GM10266 (cell line): ENCODE measurements at regions not wholly inside any gene's neighbourhood (a gene's known extent, or its start where the extent isn't known, plus 50 kb on each side); places are given as distances from the start of the nearest gene placed in this dataset.
"Not testable (repeated sequence)": the region's sequence is repeated elsewhere in the genome, so short reads cannot be mapped to it uniquely, and the experiment has no call there.

Source experiments
- DNase-seq: peaks from one replicate; pipeline ENCODE4 v3.0.0; 2012; ENCODE audit errors: extremely low spot score
- TF ChIP-seq, protein P1 (sequence below): IDR thresholded peaks from 2 replicates; pipeline ENCODE4 v1.5.1; 2012; ENCODE audit warnings: mild to moderate bottlenecking, low read depth; ENCODE audit not compliant: control insufficient read depth, insufficient read depth; ENCODE audit errors: missing control alignments

DNA sequence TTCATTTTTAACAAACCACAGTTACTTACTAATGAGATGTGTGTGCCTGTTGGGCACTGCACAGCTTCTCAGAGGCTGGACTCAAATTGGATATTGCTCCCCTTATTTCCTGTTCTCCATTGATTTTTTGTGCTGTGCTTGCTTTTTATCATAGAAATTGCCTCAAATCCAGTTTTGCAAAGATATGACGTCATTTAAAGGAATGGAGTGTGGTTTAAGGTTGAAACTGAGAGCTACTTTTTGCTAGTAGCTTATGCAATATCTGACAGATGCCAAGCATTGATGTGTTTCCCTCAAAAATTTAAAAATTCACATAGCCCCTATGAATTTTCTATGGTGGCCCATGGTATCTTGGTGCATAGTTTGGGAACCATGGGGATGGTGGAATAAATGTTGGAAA lies 67.7 kb upstream of the ROPN1 start:
- DNase-seq = no peak

DNA sequence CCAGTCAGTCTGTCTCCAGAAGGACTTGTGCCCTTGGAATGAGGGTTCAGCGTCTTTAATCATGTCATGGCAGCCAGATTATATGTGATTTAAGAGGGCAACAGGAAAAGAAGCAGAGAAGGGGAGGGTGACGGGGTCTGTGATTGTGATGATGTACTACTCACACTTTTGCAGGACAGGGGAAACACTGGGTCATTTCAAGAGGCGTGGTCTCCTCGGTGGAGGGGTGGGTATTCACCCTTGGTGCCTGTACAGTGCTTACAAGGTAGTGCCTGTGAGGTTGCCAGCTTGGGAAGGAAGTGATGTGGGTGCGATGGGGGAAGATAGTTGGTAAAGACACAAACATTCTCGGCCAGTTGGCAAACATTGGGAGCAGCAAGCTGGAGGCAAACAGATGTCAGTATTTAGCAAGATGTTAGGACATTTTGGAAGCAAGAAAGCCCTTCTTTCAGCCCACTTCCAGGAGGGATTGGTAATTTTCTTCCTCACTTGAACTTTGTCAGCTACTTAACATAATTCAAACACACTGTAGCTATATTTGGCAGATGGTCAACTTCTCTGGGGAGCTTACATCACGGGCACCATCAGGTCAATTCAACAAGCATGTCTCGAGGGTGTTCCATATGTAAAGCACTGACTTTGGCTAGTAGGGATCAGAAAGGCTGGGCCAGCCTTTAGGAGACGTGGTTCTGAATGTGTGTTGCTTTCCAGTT lies 71.4 kb upstream of the ROPN1 start:
- DNase-seq = no peak
- TF ChIP-seq, protein P1, sequence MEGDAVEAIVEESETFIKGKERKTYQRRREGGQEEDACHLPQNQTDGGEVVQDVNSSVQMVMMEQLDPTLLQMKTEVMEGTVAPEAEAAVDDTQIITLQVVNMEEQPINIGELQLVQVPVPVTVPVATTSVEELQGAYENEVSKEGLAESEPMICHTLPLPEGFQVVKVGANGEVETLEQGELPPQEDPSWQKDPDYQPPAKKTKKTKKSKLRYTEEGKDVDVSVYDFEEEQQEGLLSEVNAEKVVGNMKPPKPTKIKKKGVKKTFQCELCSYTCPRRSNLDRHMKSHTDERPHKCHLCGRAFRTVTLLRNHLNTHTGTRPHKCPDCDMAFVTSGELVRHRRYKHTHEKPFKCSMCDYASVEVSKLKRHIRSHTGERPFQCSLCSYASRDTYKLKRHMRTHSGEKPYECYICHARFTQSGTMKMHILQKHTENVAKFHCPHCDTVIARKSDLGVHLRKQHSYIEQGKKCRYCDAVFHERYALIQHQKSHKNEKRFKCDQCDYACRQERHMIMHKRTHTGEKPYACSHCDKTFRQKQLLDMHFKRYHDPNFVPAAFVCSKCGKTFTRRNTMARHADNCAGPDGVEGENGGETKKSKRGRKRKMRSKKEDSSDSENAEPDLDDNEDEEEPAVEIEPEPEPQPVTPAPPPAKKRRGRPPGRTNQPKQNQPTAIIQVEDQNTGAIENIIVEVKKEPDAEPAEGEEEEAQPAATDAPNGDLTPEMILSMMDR = no peak

More for the DNA sequence above, 67.7 kb upstream of the ROPN1 start:
- TF ChIP-seq, protein P1 = no peak

DNA sequence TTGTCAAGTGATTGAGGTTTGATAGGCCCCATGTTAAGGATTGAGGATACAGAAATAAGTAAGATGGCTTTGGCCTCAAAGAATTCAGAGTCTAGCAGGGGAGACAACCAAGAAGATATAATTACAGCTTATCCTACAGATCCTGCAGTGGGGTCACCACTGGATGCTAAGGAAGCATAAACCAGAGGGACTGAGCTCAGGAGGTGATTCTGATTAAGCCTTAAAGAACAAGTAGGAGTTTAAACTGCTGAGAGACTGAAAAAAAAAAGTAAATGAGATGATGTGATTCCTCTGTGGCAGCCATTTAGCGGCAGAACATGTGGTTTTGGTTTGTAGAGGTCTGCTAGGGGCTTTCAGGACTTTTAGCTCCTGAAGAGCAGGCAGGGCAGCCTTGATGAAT lies 72.1 kb upstream of the ROPN1 start:
- no peak for DNase-seq

DNA sequence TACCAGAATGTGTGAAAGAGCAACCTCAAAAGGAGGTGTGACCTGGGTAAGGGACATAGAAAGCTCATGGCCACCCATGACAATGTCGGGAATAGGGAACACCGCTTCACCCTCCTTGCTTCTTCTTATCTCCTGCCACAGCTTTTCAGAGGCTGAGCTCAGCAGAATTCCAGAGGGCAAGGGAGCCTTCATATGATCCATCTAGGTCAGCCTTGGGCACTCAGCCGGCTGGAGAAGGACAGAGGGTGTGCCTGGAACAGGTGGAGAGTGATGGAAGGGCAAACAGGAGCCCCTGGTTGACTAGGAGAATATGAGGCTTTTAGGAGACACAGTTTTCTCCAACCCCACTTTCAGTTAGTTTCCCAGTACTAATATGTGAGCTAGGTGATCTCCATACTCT lies 74.6 kb upstream of the ROPN1 start:
- DNase-seq = not testable (repeated sequence)

More for the DNA sequence above, 72.1 kb upstream of the ROPN1 start:
- TF ChIP-seq, protein P1 = no peak

DNA sequence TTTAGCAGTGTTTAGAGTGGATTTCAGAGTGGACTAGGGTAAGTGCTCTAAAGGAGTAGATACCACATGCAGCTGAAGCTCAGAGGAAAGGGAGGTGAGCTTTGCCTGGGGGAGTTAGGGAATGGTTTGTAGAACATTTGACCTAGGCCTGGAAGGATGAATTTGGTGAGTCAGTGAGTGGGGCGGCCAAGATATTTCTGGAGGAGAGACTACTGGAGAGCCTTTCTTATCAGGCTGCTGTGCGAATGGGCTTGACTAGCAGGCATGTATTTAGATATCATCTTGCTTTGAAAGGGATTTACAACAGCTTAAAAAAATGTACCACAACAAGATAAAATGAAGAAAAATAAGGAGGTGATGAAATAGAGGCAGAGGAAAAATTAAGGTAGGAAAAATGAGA lies 77.8 kb upstream of the ROPN1 start:
- DNase-seq = not testable (repeated sequence)

DNA sequence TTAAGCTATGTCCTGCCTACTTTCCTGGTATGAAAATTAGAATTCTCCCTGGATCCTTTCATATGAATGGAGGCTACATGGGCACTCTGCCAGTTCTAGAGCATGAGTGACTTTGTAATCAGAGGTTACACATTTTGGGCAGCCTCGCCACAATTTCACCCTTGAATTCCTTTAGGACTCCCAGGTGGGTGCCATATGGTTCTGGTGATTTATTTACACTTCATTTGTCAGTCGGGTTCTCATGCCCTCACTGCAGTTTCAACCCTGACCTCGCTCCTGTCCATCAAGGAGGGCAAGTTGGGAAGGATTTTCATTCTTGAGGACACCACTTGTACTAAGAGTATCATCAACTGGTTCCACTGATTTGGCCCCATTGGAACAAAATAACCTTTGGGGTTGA lies 83.2 kb upstream of the ROPN1 start:
- not testable (repeated sequence) for DNase-seq

DNA sequence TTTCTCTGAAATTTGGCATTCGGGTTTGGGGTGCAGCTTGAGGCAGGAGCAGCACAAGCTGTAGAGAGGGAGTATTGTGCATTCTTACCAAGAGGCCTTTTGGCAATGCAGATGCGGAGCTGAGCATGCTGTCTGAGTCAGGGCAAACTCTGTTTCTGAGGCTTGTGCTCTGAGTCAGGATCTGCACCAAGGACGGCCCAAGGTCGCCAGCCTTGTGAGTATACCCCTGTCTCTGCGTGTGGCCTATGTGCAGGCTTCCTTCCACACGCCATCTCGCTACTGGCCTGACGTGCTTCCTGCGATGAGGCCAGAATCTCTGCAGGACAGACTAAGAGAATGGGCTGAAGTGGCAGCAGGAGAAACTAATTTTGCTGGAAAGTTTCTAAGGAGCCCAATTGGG lies 83.8 kb upstream of the ROPN1 start:
- no peak for DNase-seq
- TF ChIP-seq, protein P1 = no peak

DNA sequence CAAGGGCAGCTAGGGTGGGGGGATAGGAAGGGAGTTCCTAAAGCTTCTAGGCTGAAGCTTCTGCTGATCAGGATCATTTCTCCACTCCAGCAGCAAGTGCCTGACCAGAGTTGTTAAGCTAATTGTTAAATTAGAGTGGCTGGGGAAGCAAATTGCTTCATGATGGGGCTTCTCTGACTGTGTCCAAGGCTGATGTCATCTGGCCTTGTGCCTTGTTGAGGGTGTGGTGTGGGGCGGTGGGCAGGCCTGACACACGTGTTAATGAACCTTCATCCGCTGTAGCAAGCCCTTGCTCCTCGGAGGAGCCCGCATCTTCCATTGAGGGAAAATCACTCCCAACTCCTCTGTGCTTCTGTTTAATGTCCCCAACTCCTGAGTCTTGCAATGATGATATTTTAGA lies 84.3 kb upstream of the ROPN1 start:
- TF ChIP-seq, protein P1 = no peak

DNA sequence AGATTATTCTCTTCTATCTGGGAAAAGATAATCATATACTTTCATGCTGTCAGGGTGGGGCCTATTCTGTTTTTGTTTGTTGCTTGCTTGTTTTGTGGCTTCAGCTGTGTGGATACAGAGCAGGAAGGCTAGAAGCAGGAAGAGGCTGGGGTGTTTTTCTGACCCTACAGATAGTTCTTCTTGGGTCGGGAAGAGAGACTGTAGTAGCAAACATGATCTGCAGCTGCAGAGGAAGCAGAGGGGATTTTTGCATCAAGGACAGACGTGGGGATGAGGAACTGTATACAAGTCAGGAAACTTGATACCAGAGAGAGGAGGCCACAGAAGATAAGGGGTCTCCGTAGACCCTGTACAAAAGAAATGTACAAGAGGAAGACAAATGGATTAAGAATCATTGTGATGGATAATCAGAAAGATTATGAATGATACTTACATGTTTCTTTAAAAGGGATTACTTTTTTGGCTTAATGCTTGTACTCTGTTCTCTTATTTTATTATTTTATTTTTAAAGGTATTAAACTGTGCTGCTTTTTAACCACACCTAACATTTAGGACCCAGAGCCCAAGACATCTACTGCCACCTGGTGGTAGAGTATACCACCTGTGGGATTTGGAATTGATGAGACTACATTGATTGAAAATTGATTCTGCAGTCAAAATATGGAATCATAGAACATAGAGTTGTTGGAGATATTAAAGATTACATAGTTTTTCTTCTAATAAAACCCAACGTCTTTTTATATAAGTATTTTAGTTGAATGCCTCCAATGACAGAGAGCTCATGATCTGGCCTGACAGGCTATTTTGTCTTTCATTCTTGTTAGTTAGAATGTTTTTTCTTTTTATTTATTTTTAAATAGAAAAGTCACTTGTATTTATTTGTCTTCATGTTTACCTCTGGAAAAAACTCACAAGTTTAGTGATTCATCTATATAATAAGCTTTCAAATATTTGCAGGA lies 87.3 kb upstream of the ROPN1 start:
- peak; percentile 25 for DNase-seq
- TF ChIP-seq, protein P1 = peak; percentile 72

More for the DNA sequence above, 84.3 kb upstream of the ROPN1 start:
- DNase-seq = no peak
